ENCODE measurements at regions not wholly inside any gene's neighbourhood (a gene's known extent, or its start where the extent isn't known, plus 50 kb on each side); places are given as distances from the start of the nearest gene placed in this dataset.

- TF ChIP-seq, protein P1, sequence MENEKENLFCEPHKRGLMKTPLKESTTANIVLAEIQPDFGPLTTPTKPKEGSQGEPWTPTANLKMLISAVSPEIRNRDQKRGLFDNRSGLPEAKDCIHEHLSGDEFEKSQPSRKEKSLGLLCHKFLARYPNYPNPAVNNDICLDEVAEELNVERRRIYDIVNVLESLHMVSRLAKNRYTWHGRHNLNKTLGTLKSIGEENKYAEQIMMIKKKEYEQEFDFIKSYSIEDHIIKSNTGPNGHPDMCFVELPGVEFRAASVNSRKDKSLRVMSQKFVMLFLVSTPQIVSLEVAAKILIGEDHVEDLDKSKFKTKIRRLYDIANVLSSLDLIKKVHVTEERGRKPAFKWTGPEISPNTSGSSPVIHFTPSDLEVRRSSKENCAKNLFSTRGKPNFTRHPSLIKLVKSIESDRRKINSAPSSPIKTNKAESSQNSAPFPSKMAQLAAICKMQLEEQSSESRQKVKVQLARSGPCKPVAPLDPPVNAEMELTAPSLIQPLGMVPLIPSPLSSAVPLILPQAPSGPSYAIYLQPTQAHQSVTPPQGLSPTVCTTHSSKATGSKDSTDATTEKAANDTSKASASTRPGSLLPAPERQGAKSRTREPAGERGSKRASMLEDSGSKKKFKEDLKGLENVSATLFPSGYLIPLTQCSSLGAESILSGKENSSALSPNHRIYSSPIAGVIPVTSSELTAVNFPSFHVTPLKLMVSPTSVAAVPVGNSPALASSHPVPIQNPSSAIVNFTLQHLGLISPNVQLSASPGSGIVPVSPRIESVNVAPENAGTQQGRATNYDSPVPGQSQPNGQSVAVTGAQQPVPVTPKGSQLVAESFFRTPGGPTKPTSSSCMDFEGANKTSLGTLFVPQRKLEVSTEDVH (IDR thresholded peaks at IDR 0.05; ENCODE audit: low read depth, partially characterized antibody), result no peak
These were observed 148.3 kb upstream of the HDAC4 start (continued) for GRCh38 chr2:239548965-239549595.

DNA sequence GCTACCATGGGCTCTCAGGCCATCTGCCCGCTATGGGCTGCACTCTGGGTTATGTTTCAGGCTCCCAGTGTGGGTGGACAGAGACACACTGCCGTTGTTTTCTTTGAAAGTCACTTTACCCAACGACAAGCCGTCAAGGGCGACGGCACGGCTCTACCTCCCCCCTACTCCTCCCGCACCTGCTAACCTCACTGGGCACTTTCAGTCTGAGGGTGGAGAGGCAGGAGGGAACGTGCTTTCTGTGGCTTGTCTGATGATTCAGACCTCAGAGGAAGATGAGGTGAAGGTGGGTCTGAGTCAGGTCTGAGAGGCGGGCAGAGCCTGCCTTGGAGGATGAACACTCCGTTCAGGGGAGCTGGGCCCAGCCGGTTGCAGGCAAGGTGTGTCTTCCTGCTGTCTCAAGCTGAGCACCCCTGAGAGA is 147.6 kb upstream of the HDAC4 start:
- Histone ChIP-seq H3K9ac (ENCODE audit: control insufficient read depth, insufficient read depth, low read length) (no peak overlapping the region), H4K20me1 (ENCODE audit: control insufficient read depth, insufficient read depth) (no peaks in the 10 kb centered on the region), H2AFZ (ENCODE audit: control insufficient read depth, low read depth, low read length) (no peak overlapping the region), H3K4me3 (no peak overlapping the region), H3K79me2 (ENCODE audit: control insufficient read depth, insufficient read depth, low read length) (no peaks in the 10 kb centered on the region), H3K36me3 (ENCODE audit: control insufficient read depth in 2 of 2, insufficient read depth in 2 of 2, low read length in 1 of 2) (no peaks in the 10 kb centered on the region), H3K27me3 (replicated peaks in 1 of 2; ENCODE audit: control insufficient read depth in 2 of 2, insufficient read depth in 2 of 2, low read length in 1 of 2) (peaks cover 0 to 4% of the 10 kb centered on the region in 2 experiments; a peak in 1 of 4 replicates), H3K4me2 (ENCODE audit: control insufficient read depth, insufficient read depth) (no peak overlapping the region), H3K4me1 (ENCODE audit: control insufficient read depth, insufficient read depth, low read length) (no peaks in the 10 kb centered on the region), H3K9me3 (replicated peaks; ENCODE audit: control insufficient read depth, insufficient read depth, low read length) (no peaks in the 10 kb centered on the region; the same call in 2 of the 3 replicates), H3K27ac (ENCODE audit: control insufficient read depth, insufficient read depth) (no peak overlapping the region)
- SMC1A ChIA-PET (ENCODE audit: uncharacterized antibody, unreplicated experiment), result no interaction called here
- DNase-seq (ENCODE audit: low read depth, low spot score), result no peak
- POLR2A ChIA-PET, result no interaction called here
- intact Hi-C loops (cut with micrococcal nuclease; ENCODE audit: unreplicated experiment) (no loop called here), in situ Hi-C loops (cut with MboI) (no loop called here)
- ATAC-seq, result no peak
- 17% methylated on average over 12 of the region's 12 CpGs for WGBS (ENCODE audit: insufficient coverage, insufficient replicate concordance, low lambda C conversion rate, missing lambda C conversion rate)
- FAIRE-seq, result no peak
- CTCF ChIA-PET, result no interaction called here
- no peak for TF ChIP-seq KDM1A (IDR thresholded peaks at IDR 0.05; ENCODE audit: borderline replicate concordance)
- TF ChIP-seq EED (IDR thresholded peaks at IDR 0.05; ENCODE audit: low read depth), result no peak
- TF ChIP-seq BMI1 (IDR thresholded peaks at IDR 0.05; ENCODE audit: borderline replicate concordance), result no peak
- TF ChIP-seq SMAD5 (IDR thresholded peaks at IDR 0.05; ENCODE audit: low read depth), result no peak
- TF ChIP-seq SMARCA5 (IDR thresholded peaks at IDR 0.05), result no peak
- no peak for TF ChIP-seq BCLAF1 (IDR thresholded peaks at IDR 0.05)
- no peak for TF ChIP-seq IRF4 (IDR thresholded peaks at IDR 0.05; ENCODE audit: low read depth, low read length)
- no peak for TF ChIP-seq IRF5 (IDR thresholded peaks at IDR 0.05; ENCODE audit: borderline replicate concordance)
- RAD21 ChIA-PET (ENCODE audit: unreplicated experiment), result no interaction called here
- BruUV-seq (replicated peaks), result no TSS peak

Measured in GM12878 (cell line).